Panc1 (cell line): ENCODE measurements at regions not wholly inside any gene's neighbourhood (a gene's known extent, or its start where the extent isn't known, plus 50 kb on each side); places are given as distances from the start of the nearest gene placed in this dataset.

Source experiments
- SIN3A ChIP-seq: IDR thresholded peaks from 2 replicates; pipeline ENCODE4 v1.6.1; 2012; ENCODE audit warnings: low read depth, mild to moderate bottlenecking, low read length, moderate library complexity, borderline replicate concordance; ENCODE audit not compliant: insufficient read depth
- TF ChIP-seq, protein P1 (sequence below): fragments of 450-650 bp; IDR thresholded peaks from 2 replicates; pipeline ENCODE4 v1.5.1; 2017; ENCODE audit warnings: mild to moderate bottlenecking

DNA sequence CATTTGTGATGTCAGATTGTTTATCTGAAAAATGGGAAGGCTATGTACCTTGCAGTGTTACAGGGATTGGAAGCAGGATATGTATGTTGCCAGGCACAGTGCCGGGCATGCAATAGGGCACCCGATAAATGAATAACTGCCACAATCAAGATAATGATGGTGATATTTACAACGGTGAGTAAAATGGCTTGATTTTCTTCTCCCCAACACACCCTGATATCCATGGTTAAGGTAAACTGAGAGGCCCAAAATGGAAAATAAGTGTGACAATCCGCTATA lies 108.3 kb downstream of the CYP26A1 start:
- TF ChIP-seq, protein P1, sequence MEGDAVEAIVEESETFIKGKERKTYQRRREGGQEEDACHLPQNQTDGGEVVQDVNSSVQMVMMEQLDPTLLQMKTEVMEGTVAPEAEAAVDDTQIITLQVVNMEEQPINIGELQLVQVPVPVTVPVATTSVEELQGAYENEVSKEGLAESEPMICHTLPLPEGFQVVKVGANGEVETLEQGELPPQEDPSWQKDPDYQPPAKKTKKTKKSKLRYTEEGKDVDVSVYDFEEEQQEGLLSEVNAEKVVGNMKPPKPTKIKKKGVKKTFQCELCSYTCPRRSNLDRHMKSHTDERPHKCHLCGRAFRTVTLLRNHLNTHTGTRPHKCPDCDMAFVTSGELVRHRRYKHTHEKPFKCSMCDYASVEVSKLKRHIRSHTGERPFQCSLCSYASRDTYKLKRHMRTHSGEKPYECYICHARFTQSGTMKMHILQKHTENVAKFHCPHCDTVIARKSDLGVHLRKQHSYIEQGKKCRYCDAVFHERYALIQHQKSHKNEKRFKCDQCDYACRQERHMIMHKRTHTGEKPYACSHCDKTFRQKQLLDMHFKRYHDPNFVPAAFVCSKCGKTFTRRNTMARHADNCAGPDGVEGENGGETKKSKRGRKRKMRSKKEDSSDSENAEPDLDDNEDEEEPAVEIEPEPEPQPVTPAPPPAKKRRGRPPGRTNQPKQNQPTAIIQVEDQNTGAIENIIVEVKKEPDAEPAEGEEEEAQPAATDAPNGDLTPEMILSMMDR, result no peak
- TF ChIP-seq SIN3A, result no peak
